GM18870 (cell line): ENCODE measurements at regions not wholly inside any gene's neighbourhood (a gene's known extent, or its start where the extent isn't known, plus 50 kb on each side); places are given as distances from the start of the nearest gene placed in this dataset.

Source experiments
- ATAC-seq: cut with Tn5 transposase; IDR thresholded peaks from one replicate; pipeline ENCODE4 v1.9.1; 2021; ENCODE audit warnings: moderate library complexity; ENCODE audit not compliant: unreplicated experiment

GRCh38 chr7:45235905-45236304, 78.3 kb downstream of the RAMP3 start:
- no peak for ATAC-seq

DNA sequence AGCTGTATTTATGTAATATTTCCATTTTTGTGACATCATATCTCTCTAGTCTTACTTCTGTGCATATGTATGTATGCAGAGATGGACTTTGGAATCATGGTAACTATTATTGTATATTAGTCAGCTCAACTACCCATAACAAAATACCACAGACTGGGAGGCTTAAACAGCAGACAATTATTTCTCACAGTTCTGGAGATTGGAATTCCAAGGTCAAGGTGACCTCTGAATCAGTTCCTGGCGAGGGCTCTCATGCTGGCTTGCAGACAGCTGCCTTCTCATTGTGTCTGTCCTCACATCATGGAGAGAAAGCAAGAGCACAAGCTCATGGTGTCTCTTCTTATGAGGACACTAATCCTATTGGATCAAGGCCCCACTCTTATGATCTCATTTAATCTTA, 79.1 kb downstream of the RAMP3 start:
- ATAC-seq: no peak

GRCh38 chr7:45237788-45238461, 80.3 kb downstream of the RAMP3 start:
- ATAC-seq: no peak

DNA sequence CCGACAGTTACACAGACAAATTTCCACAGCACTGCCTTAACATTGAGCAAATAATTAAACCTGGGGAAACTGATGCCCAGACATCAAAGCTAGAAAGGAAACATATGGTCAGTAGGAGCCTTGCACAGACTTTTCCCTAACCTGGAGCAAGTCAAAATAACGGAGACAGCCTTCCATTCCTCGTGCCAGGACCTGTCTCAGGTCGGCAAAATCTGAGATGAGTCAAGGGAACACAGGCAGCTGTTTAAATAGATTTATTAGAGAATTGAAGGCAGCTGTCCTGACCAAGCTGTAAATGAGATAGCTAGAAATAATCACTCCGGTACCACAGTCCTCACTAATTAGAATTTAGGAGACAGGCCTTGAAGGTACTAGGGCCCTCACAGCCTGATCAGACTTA, 81.2 kb downstream of the RAMP3 start:
- no peak for ATAC-seq

DNA sequence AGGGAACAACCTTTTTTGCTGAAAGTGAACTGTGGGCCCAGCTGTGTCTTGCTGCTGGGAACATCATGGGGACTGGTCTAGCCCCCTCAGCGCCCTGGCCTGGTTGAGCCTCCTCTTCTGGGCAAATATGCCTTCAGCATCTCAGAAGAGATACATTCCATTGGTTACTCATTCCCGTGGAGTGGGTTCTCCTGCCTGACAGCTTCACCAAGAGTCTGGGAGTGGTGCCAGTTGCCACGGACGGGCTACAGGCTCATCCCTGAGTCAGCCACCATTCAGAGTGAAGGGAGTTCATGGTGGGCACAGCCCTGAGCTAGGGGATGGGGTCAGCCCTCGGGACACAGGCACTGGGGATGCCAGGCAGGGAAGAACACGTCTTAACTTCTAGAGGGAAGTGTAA, 81.9 kb downstream of the RAMP3 start:
- ATAC-seq: no peak

GRCh38 chr7:45240273-45240771, 82.7 kb downstream of the RAMP3 start:
- ATAC-seq: no peak

DNA sequence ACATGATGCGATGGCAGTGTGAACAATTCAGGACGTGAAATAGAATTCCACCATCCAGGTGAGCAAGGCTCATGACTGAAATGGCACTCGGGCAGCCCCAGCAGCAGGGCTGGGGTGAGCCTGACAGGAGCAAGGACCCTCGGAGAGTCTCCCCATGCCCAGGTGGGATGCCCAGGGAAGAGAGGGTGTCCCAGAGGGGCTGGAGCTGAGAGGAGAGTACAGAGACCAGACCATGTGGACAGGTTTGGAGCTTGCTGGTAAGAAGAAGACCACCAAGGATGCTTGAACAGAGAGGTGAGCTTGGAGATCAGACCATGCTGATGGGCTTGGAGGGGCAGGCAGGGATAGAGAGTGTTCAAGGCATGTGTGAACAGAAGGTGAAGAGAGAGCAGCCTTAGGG, 83.3 kb downstream of the RAMP3 start:
- no peak for ATAC-seq

- no peak for ATAC-seq
Measured at GRCh38 chr7:45241339-45242109, 83.9 kb downstream of the RAMP3 start.

GRCh38 chr7:45242261-45242660, 84.7 kb downstream of the RAMP3 start:
- ATAC-seq: no peak

DNA sequence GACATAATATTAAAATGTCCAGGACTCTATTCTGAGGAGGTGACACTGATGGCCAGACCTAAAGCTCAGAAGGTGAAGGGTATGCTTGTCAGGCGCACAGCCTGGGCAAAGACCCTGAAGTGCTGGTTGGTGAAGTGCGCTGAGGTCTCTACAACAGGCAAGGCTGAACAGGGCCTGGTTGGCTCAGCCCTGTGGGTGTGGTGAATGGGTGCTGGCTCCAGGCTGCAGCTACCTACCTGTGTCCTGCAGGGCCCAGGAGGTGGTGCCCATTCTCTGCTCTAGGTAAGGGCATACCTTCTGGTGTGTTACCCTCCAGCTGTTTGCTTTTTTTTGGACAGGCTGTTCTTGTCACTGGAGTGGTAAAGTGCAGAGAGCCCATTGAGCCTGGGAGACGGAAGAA, 85.1 kb downstream of the RAMP3 start:
- no peak for ATAC-seq

- no peak for ATAC-seq
Measured at GRCh38 chr7:45244981-45245380, 87.4 kb downstream of the RAMP3 start.

DNA sequence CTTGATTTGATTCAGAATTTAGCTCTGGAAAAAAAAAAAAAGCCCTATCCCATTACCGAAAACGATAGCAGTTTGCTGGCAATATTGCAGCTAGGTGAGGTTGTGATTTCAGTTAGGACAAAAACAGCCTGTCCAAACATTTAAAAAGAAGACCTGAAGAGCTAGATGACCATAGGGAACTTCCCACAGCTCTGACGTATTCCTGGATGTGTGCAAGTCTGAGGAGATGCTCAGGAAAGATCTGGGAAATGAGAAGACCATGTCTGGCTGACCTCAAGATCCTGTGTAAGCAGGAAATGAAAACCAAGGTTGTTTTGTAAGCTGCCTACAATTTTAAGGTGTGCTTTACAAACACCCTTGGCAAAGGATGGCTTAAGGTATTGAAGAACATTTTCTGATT, 88.7 kb downstream of the RAMP3 start:
- no peak for ATAC-seq

DNA sequence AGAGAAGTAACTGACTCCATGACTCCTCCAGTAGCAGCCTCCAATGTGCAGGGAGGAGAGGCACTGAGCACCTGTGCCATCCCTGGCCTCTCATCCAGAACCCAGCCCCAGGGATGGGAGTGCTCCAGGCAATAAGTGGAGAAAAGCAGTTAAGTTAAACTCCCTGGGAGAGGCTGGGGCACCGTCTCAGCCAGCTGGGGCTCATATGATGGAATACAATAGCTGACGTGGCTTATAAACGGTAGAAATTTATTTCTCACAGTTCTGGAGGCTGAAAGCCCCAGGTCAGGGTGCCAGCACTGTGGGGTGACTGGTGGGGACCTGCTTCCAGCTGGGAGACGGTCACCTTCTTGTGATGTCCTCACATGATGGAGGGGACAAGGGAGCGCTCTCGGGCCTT, 94.7 kb downstream of the RAMP3 start:
- no peak for ATAC-seq

DNA sequence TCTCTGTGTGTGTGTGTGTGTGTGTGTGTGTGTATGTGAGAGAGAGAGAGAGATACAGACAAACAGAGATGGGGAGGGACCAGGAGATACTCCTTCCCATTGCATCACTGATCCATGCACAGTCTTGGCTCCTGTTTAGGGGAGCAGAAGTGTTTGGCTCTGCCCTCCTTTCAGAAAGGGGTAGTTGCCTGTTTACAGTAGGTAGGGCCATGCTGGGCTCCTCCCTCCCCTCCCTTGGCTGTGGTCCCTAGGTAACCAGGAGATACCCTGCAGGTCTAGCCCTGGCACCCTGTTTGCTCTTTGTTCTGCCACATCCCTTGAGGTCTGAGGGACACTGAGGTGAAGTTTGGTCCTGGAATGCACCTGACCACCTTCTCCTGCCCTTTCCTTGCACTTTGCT, 95.3 kb downstream of the RAMP3 start:
- no peak for ATAC-seq

GRCh38 chr7:45253368-45253767, 95.8 kb downstream of the RAMP3 start:
- no peak for ATAC-seq

- ATAC-seq: no peak
Measured at GRCh38 chr7:45255187-45255586, 97.6 kb downstream of the RAMP3 start.

- ATAC-seq: no peak
Measured at GRCh38 chr7:45256309-45256708, 98.7 kb downstream of the RAMP3 start.

DNA sequence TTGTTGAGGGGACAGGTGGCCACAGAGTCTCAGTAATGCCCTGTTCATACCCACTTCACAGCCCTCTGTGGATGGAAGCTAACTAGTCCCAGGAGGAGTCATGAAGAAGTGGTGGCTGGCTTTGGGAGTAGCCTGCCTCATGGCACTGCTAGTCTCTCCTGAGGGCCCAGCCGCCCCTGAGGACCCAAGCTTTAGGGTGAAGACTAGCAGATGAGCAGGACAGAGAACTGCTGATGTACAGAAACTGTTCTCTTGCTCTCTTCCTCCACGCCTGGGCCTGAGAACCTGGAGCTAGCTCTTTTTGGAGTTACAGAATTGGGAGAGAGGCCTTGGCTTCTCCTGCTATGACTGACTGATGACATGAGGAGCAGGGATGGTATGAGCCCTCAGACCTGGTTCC, 99.2 kb downstream of the RAMP3 start:
- ATAC-seq: no peak

- no peak for ATAC-seq
Measured at GRCh38 chr7:45257284-45257683, 99.7 kb downstream of the RAMP3 start.

DNA sequence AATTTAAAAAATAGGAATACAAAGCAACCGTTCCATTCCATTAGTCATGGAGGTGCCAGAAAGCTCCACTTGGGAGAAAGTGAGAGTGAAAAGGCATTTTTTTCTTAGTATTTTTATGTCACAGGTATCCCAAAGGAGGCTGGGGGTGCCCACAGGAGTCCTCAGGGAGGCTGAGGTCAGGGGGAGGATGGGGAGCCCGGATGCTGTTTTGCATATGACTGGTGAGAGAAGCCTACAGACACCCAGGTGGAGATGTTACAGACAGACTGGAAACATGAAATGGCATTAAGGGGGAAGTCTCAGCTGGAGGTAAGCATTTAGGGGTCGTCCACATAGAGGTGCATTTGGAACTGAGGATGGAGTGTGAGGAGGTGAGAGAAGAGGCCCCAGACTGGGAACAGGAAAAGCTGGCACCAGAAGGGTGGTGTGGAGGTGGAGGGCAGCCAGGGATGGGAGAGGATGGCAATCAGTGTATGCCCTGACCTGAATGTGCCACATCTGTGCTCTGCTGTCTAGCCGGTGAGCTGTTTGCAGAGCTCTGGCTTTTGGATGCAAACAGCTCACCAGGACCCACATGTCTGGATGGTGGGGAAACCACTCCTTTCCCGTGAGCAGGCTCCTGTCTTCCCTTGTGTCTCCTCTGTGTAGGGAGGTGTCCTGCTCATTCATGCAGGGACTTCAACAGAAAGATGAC, 101.1 kb downstream of the RAMP3 start:
- ATAC-seq: no peak

- no peak for ATAC-seq
Measured at GRCh38 chr7:45259227-45259596, 101.6 kb downstream of the RAMP3 start.
